Keratinocyte (primary cell): ENCODE measurements at regions not wholly inside any gene's neighbourhood (a gene's known extent, or its start where the extent isn't known, plus 50 kb on each side); places are given as distances from the start of the nearest gene placed in this dataset.

ENCODE experiments used
- CTCF ChIP-seq, 3 experiments: IDR thresholded peaks in 1 of 3; conservative IDR thresholded peaks in 1 of 3; optimal IDR thresholded peaks in 1 of 3; 2 replicates in 2 of 3; 3 replicates in 1 of 3; pipeline versions ENCODE3 to v1.5.1; 2011; ENCODE audit warnings: low read length in 3 of 3, mild to moderate bottlenecking in 3 of 3, moderate library complexity in 2 of 3, control low read depth in 1 of 3, inconsistent platforms in 1 of 3; ENCODE audit not compliant: insufficient read depth in 2 of 3; ENCODE audit errors: extremely low read depth in 1 of 3
- EZH2 ChIP-seq: IDR thresholded peaks from one replicate; pipeline ENCODE4 v1.6.1; 2012; ENCODE audit warnings: inconsistent platforms, mild to moderate bottlenecking, low read length, moderate library complexity

GRCh38 chr4:100312615-100313350 lies 122.5 kb upstream of the DDIT4L start:
- TF ChIP-seq CTCF (optimal IDR thresholded peaks at IDR 0.05 in 1 of 3, IDR thresholded peaks at IDR 0.05 in 1 of 3, conservative IDR thresholded peaks at IDR 0.05 in 1 of 3; ENCODE audit: extremely low read depth in 1 of 3, insufficient read depth in 2 of 3, low read length in 3 of 3) (no peak), EZH2 (no peak)
